Right atrium auricular region (tissue), 2 donors: ENCODE measurements at regions not wholly inside any gene's neighbourhood (a gene's known extent, or its start where the extent isn't known, plus 50 kb on each side); places are given as distances from the start of the nearest gene placed in this dataset.

Source experiments
- DNase-seq: peaks from one replicate; pipeline ENCODE4 v3.0.0-alpha.2; 2019; ENCODE audit warnings: low spot score
- H3K27ac ChIP-seq, 2 donors: fragments of 200-600 bp; sonication (generic); 1 replicate in 1 of 2; 2 replicates in 1 of 2; pipeline ENCODE4 v1.5.1; 2016 to 2019
- H3K27me3 ChIP-seq, 2 donors: fragments of 200-600 bp; sonication (generic); one replicate each; pipeline versions ENCODE4 v1.5.1 to v1.6.0; 2017 to 2019
- H3K36me3 ChIP-seq: fragments of 200-600 bp; sonication (generic); one replicate; pipeline ENCODE4 v1.5.1; 2016
- H3K4me1 ChIP-seq, 2 donors: fragments of 200-600 bp; sonication (generic); one replicate each; pipeline versions ENCODE4 v1.5.1 to v1.6.0; 2017 to 2019
- H3K4me3 ChIP-seq, 2 donors: fragments of 200-600 bp; sonication (generic); 1 replicate in 1 of 2; 2 replicates in 1 of 2; pipeline ENCODE4 v1.5.1; 2017 to 2019; ENCODE audit warnings: mild to moderate bottlenecking in 1 of 2, moderate library complexity in 1 of 2
- H3K9me3 ChIP-seq, 2 donors: fragments of 200-600 bp; sonication (generic); one replicate each; pipeline ENCODE4 v1.5.1; 2019
- CTCF ChIP-seq, 2 donors: fragments of 200-600 bp; sonication (generic); IDR thresholded peaks; one replicate each; pipeline ENCODE4 v1.5.1; 2019; ENCODE audit warnings: antibody characterized with exemption in 2 of 2

- TF ChIP-seq CTCF (IDR thresholded peaks at IDR 0.05) = no peak
- H3K36me3 ChIP-seq = no peaks in the 10 kb centered on the region
- H3K9me3 ChIP-seq = no peaks in the 10 kb centered on the region
- H3K4me1 ChIP-seq = peaks cover 0 to 11% of the 10 kb centered on the region in 2 donors
- H3K27me3 ChIP-seq = no peaks in the 10 kb centered on the region
- DNase-seq = no peak
- no peak overlapping the region for H3K4me3 ChIP-seq
- no peak overlapping the region for H3K27ac ChIP-seq
Measured at GRCh38 chr6:149223904-149224351, 93.6 kb upstream of the TAB2 start.

- no peak for TF ChIP-seq CTCF (IDR thresholded peaks at IDR 0.05)
- no peak for DNase-seq
- Histone ChIP-seq H3K27ac (no peak overlapping the region), H3K4me3 (no peak overlapping the region), H3K4me1 (peaks cover 0 to 11% of the 10 kb centered on the region in 2 donors), H3K27me3 (no peaks in the 10 kb centered on the region), H3K36me3 (no peaks in the 10 kb centered on the region), H3K9me3 (no peaks in the 10 kb centered on the region)
Measured at GRCh38 chr6:149224399-149224798, 93.1 kb upstream of the TAB2 start.

- no peak overlapping the region for H3K4me3 ChIP-seq
- no peaks in the 10 kb centered on the region for H3K36me3 ChIP-seq
- no peaks in the 10 kb centered on the region for H3K9me3 ChIP-seq
- no peak overlapping the region for H3K27ac ChIP-seq
- no peaks in the 10 kb centered on the region for H3K27me3 ChIP-seq
- H3K4me1 ChIP-seq = peaks cover 0 to 11% of the 10 kb centered on the region in 2 donors
- DNase-seq = no peak
- TF ChIP-seq CTCF (IDR thresholded peaks at IDR 0.05) = no peak
Measured at GRCh38 chr6:149225370-149225769, 92.1 kb upstream of the TAB2 start.

GRCh38 chr6:149225946-149226345, 91.6 kb upstream of the TAB2 start:
- TF ChIP-seq CTCF (IDR thresholded peaks at IDR 0.05) = no peak

GRCh38 chr6:149227796-149228195, 89.7 kb upstream of the TAB2 start:
- no peak for TF ChIP-seq CTCF (IDR thresholded peaks at IDR 0.05)
- DNase-seq = no peak

More at GRCh38 chr6:149225946-149226345, 91.6 kb upstream of the TAB2 start:
- peaks cover 0 to 11% of the 10 kb centered on the region in 2 donors for H3K4me1 ChIP-seq
- H3K9me3 ChIP-seq = no peaks in the 10 kb centered on the region
- no peaks in the 10 kb centered on the region for H3K36me3 ChIP-seq
- DNase-seq = no peak
- no peak overlapping the region for H3K27ac ChIP-seq
- no peak overlapping the region for H3K4me3 ChIP-seq
- no peaks in the 10 kb centered on the region for H3K27me3 ChIP-seq

GRCh38 chr6:149228311-149228955, 89.1 kb upstream of the TAB2 start:
- no peak overlapping the region for H3K27ac ChIP-seq
- no peak for DNase-seq
- no peaks in the 10 kb centered on the region for H3K27me3 ChIP-seq
- no peak for TF ChIP-seq CTCF (IDR thresholded peaks at IDR 0.05)
- no peaks in the 10 kb centered on the region for H3K9me3 ChIP-seq
- H3K4me1 ChIP-seq = peaks cover 0 to 11% of the 10 kb centered on the region in 2 donors
- H3K36me3 ChIP-seq = no peaks in the 10 kb centered on the region
- H3K4me3 ChIP-seq = no peak overlapping the region

More at GRCh38 chr6:149227796-149228195, 89.7 kb upstream of the TAB2 start:
- Histone ChIP-seq H3K4me1 (peaks cover 0 to 11% of the 10 kb centered on the region in 2 donors), H3K27me3 (no peaks in the 10 kb centered on the region), H3K9me3 (no peaks in the 10 kb centered on the region), H3K4me3 (no peak overlapping the region), H3K27ac (no peak overlapping the region), H3K36me3 (no peaks in the 10 kb centered on the region)
